Stimulated activated CD4-positive, alpha-beta T cell treated with anti-CD3 and anti-CD28 coated beads, Interleukin-12 subunit alpha, Interleukin-12 subunit beta, amount 100 ng/mL, for 24 hours (primary cell): ENCODE measurements at regions not wholly inside any gene's neighbourhood (a gene's known extent, or its start where the extent isn't known, plus 50 kb on each side); places are given as distances from the start of the nearest gene placed in this dataset.
A peak's percentile ranks its signal among the peaks of the same experiment; 100 is the strongest.

ENCODE experiments used
- DNase-seq, 2 experiments: peaks; one replicate each; pipeline ENCODE4 v3.0.0-alpha.2; 2020; ENCODE audit warnings: low read depth in 2 of 2

DNA sequence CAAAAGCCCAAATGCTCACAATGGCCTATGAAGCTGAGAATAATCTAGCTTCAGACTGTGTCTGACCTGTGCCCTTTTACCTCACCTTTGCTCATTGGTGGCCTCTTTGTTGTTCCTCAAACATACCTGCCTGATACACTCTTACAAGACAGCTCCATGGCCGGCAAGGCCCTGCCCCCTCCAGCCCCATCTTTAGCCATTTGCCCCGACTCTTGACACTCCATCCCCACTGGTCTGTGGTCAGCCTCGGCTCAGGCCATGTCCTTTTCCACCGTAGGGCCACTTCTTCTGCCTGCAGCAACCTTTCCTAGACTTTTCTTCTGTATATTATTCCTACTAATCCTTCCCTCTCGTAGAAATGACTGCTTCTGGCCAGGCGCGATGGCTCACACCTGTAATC, 265.2 kb downstream of the RPS24 start:
- no peak for DNase-seq

DNA sequence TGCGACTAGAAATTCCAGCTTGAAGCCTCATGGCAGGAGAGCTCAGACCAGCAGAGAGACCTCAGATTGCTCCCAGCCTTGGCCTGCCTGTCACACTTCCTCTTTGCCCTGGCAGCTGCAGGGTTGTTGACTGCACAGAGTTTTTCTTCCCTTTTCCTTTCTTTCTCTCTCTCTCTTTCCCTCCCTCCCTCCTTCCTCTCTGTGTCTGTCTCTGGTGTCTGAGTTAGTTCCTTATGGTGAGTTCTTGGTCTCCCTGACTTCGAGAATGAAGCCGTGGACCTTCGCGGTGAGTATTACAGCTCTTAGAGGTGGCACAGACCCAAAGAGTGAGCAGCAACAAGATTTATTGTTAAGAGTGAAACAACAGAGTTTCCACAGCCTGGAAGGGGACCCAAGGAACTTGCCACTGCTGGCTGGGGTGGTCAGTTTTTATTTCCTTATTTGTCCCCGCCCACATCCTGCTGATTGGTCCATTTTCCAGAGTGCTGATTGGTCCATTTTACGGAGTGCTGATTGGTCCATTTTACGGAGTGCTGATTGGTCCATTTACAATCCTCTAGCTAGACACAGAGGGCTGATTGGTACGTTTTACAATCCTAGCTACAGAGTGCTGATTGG, 266.3 kb downstream of the RPS24 start:
- no peak for DNase-seq

DNA sequence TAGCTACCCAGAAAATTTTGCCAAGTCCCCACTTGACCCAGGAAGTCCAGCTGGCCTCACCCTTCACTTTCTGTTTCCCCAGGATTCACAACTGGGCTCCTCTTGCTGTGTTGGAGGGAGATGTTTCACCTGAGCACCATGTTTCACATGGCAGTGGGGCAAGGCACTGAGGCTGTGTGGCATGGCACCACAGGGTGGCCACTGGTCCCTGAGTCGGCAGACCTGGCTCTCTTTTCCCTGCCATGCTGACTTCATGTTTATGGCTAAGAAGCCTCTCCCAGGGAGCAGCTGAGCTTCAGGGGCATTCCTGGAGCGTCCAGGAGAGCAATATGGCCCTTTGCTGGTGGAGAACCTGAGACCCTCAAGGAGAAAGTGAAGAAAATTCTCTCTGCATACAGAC, 266.9 kb downstream of the RPS24 start:
- DNase-seq: no peak

DNA sequence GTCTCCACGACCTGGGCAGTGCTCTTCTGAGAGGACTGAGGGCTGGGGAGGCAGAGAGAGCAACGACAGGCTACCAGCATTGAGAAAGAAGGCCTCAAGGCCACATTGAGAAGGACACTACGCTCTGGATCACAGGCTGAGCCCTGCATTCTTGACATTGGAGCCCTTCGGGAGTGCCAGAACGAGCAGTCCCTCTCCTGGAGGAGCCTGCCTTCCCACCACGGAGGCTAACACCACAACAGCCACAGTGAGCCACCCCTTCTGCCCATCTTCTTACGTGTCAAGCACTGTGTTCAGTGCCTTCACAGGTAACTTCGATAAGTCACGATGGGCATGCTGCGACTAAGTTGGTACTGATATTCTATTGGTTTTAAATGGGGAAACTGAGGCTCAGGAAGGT, 267.8 kb downstream of the RPS24 start:
- DNase-seq: no peak

DNA sequence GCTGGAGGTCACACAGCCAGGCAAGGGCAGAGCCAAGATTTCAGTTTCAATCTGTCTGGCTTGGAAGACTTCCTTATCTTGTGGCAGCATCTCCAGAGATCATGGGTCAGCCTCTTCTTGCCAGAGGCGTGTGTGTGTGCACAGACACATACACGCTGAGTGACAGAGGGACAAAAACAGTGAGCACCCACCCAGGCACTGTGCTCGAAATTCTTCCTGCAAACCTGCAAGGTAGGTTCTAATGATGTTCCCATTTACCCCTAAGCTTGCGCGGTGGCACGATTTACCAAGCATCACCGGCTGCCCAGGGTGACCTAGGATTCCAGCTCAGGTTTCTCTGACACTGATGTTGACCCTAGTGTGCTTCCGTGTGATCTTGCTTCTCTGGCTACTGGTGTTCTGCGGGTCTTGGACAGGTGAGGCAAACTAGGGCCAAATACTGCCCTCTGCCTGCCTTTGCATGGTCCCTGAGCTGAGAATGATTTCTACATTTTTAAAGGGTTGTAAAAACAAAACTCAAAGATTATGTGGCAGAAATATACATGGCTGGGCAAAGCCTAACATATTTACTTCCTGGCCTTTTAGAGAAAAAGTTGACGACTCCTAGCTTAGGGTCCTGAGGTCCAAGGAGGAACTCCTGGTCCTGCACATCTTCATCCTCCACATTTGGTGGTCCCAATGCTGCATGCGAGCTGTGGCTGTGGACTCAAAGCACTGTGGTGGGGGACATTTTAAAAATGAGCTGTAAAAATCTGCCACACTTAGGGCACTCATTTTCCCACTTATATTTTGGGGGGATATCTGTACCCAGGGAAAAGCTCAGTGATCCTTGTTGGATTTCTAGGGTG, 268.5 kb downstream of the RPS24 start:
- no peak for DNase-seq

DNA sequence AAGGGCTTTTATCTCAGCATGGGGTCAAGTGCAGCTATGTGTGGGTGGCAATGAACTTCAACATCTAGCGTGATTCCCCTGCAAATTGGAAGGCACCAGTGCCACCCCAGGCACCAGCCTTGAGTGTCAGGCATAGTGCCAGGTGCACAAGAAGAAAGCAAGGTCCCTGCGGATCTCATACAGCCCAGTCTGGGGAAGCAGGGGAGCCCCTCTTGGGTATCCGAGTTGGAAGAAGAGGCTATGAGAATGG, 269.0 kb downstream of the RPS24 start:
- no peak for DNase-seq

DNA sequence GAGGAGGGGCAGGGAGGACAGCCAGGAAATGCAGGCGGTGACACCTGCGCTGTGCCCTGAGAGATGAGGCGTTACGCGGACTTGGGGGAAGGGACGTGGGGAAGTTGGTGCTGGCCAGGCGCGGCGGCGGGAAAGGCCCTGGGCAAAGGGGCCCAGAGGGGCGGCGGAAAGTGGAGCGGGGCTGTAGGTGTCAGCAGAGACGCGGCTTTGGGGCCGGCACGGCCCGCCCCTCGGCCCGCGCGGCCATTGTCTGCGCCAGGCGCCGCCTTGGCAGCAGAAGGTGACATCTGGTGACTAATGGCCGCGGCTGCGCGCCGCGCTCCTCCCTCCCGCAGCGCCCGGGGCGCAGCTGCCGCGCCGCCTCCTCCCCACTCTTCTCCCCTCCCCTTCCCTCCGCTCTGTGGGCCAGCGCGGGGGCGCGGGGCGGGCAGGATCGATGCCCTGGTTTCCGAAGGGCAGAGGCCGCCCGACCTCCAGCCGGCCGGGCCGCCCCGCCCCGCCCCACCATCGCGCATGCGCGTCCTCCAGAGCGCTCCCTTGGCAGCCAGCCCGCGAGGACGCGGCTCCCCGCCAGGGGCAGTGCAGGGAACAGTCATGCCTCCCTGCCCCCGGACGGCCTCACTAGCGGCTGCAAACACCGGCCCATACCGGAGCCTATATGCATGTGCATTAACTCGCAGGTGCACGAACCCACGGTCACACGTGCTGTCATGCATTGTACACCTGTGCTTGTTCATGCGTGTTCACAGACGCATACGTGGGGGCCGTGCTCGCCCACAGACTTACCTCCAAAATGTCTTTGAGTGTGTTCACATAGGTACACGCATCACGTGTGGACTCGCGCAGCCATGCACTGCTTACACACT, 269.6 kb downstream of the RPS24 start:
- DNase-seq: peak; percentile 91

DNA sequence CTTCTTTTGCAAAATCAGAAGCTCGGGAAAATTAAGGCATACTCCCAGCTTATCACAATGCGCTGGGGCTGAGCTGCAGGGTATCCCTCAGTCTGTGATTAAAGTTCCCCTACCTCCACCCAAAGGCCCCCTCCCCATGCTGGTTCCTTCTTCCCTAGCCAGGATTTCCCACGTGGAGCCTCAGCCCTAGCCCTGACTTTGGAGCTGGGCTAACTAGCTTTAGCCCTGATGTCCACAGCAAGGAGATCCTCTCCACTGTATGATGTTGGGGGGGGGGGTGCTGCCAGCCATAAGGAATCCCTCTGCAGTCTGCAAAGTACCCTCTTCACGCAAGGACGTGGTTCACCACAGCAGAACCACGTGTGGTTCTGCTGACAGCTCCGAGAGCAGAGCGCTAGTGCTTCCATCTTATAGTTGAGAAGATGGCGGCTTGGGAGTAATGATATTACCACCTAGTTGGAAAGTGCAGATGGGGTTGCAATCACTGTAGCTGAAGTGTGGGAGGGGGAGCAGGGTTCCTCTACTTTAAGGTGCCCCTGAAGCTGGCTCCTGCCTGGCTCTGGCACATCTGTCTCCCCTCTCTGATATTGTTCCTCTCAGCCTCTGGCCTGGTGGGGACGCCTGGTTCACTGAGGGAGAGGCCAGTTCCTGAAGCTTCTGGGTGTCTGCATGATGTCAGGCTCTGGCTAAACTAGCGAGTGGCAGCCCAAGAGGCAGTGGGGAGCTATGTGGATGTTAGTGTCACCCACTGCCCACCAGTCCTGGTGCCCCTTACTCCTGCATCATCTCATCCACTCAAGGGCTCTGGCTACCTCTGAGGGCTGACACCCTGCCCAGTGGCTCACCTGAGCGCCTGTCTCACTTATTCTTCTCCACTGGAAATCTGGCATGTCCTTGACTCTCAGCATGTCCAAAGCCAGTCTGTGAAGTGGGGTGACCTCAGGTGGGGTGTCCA, 270.7 kb downstream of the RPS24 start:
- no peak for DNase-seq

DNA sequence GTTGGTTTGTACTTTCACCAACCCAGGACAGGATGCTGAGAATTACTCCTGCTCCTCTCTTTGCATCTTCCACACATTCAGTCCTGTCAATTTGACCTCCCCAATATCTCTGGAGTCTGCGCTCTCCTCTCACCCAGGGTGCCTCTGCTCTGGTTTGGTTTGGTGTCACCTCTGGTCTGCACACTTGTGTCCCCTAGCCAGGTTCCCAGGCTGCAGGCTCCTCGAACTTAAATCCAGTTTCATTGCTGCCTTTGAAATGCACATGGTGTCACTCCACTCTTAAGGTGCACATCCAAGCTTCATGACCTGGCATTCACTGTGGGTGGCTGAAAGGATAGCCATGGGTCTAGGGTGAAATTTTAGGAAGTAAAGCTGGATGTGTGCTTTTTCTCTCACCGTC, 271.6 kb downstream of the RPS24 start:
- no peak for DNase-seq

DNA sequence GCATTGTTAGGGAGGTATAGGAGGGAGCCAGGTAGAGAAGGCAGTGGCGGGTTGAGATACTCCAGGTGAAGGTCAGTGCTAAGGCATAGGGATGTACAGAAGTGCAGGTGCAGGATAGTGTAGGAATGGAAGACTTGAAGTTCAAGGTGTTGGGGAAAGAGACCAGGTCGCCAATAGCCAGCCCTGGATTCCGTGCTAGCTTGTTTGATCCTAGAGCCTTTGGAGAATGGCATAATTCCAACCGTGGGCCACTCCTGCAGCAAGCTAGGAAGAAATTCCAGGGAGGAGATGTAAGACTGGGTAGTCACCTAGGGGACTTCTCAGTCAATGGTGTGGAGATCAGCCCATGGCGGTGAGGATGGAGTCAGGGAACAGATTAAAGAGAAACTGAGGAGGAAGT, 272.7 kb downstream of the RPS24 start:
- DNase-seq: no peak

DNA sequence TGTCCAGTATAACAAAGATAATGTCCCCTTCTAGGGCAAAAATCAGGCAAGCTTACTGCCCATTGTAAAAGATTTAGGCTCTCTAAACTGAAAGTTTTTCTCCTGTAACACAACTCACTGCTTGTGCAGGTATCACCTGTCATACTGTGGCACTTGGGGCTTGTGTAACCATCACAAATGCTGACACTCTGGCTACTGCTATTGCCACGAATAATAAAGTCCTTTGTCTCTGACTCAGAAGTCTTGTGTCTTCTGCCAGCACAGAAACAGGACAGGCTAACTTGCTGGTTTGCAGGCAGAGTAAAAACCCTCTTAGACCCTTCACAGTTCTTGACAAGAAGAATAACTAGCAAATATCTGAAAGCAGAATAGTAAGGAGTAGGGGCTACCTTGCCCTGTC, 273.9 kb downstream of the RPS24 start:
- no peak for DNase-seq

DNA sequence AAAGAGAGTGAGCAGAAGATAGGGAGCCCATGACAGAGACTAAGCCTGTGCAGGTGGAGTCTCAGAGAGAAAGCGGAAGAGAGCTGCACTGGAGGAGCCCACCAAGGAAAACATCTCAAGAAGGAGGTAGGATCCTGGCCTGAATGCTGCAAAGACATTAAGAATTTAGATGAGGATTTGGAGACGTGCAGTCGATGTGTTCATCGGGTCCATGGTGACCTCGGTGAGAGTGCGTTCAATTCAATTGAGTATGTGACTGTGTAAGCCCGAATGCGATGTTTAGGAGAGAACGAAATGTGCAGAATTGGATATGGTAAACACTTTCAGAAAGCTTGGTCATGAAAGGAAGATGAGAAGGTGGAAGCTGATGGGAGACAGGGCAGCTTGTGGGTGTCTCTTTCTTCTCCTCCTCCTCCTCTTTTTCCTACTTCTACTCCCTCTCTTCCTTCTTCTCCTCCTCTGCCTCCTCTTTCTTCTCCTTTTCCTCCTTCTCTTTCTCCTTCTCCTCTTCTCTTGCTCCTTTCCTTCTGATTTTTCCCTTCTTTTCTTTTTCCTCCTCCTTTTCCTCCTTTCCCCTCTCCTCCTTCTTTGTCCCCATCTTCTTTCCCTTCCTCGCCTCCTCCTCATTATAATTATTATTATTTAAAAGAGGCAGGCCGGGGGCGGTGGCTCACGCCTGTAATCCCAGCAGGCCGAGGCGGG, 276.0 kb downstream of the RPS24 start:
- DNase-seq: no peak

DNA sequence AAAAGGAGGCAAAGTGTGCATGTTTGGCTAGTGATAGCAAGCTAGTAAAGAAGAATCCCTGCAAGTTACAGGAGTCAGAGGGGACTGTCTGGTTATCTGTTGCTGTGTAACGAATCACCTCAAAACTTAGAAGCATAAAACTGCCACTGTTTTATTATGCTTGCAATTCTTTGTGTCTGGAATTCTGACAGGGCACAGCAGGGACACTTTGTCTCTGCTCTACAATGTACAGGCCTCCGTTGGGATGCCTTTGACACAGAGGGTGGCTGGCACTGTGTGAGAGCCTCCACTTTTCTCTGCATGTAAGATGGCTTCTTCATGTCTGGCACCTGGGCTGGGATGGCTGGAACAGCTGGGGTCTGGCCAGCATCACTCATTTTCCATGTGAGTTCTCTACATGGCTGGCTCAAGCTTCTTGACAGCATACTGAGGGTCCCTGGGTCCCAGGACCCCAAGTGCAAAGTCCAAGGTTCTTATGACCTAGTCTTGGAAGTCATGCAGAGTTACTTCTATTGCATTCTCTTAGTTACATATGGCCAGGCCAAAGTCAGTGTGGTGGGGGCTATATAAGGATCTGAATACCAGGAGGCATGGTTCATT, 276.9 kb downstream of the RPS24 start:
- DNase-seq: no peak

DNA sequence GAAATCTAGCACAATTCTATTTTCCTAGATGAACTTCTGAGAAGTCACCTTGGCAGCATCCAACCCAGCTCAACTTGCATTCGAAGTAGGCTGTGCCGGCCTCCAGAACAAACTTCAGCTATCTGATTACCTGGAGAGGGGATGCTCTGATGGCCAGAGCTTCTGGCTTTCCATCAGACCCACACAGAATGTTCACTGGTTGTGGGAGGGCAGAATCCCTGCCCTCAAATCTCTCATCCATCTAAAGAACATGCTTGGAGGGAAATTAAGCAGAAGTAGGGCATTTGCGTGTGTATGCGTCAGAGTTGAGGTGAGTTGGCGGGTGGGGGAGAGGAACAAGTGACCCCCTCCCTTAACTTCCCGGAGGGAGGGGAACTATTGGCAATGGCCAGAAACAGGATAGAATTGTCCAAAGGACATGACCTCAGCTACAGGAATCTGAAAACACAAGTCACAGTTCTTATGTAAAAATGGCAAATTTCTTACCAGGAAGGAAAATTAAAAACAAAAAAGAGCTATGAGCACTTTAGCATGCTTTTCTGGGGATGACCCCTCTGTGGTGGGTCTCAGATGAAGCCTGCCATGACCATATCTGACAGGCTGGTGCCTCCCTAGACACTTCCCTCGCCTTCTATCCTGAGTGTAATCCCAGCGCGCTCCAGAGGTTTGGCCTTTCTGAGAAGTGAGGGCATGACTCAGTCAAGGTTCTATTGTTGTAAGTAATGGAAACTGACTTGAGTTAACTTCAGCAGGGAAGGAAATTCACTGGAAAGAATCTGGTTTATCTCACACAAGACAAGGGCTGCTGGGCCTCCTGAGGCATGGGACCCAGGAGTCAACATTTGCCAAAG, 278.8 kb downstream of the RPS24 start:
- DNase-seq: no peak

DNA sequence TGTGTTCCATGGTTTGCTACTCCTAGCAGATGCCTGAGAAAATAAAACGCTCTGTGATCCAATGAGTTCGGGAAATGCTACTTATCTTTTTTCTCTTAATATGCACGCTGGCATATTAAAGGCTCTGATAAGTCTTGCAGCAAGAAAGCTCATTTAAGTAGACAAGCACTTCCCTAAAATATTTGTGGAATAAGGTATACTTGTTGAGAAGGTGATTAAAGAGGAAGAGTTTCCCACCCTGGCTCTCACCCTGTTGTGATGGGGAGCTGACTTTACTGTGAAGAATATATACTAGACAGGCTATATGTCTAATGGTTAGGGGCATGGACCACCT, 279.4 kb downstream of the RPS24 start:
- DNase-seq: no peak

DNA sequence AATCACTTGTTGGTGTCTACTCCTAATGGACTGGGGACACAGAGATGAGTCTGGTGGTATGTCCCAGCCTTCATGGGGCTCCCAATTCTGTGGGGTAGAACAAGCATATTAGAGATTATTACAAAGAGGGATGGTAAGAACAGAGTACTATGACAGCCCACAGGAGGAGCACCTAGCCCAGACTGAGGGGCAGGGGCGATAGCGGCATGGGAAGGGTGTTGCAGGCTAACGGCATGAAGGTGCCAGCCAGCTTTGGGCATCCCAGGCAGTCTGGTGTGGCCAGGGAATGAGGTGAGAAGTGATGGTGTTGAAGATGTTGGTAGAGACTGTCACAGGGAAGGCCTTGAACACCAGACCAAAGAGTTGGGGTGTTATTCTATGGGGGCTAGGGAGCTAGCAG, 280.0 kb downstream of the RPS24 start:
- no peak for DNase-seq

DNA sequence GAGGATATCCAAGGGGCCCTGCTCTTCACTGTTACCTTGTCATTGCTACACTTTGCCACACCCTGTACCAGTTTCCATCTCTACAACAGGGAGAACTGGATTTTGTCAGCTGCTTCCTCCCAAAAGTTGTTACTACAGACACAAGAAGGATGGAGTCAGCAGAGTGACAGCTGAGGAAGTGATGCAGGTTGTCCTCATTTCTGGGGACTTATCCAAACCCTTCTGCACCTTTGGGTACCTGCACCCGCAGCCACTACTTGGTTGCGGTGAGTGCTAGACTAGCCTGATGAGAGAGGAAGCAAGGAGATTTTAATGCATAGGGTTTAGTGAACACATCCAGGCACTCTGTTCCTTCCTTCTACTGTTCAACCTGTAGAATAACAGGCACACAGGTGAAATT, 281.0 kb downstream of the RPS24 start:
- no peak for DNase-seq

DNA sequence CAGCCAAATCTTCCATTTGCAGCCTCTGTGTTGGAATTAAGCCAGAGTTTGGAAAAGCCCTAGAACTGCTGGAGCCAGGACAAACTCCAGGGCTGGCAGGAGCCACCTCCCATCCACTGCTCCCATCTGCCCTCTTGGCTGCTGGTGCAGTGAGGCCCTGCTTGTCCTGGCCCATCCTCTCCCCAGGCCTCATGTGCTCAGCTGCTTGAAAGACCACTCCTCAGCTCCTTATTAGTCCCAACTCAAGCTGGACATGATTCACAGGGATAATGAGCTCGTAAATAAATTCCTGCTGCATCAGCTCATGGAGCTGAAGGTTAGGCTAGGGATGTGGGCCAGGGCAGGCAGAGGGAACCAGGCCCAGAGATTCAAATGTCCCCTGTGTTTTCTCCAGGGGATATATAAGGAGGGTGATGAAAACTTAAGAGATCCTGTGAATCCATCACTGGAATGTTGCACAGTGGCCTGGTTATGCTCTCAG, 282.8 kb downstream of the RPS24 start:
- no peak for DNase-seq

DNA sequence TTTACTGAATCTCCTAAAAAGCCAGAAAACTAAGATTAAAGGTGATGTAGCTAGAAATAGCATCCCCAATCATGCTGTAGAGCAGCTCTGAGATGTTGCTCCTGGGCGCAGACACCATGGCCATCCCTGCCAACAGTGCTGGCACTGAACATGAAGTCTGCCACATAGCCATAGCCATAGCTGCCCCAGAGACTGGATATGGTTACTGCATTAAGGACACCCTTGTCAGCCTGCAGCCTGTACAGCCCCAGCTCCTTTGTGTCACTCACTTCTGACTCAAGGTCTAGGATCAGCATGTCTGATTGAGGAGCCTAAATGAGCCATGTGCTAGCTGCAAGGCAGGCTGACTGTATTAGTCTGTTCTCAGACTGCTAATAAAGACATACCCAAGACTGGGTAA, 284.6 kb downstream of the RPS24 start:
- DNase-seq: no peak

DNA sequence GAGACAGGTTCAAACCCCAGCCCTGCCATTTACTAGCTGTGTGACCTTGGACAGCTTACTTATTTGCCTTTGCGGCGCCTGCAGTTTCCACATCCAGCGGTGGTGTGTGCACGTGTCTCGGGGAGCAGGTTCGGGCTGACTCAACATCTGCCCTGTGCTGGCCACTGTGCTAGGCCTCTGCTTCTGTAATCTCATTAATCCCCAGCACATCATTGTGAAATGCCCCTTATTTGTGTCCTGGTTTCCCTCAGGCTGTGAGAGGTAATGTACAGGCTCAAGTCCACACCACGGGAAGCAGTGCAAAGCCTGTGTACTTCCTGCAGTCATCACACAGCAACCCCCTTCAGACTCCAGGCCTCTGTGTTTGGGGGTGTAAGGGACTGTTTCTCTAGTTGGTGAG, 285.7 kb downstream of the RPS24 start:
- no peak for DNase-seq
